ENCODE measurements at regions not wholly inside any gene's neighbourhood (a gene's known extent, or its start where the extent isn't known, plus 50 kb on each side); places are given as distances from the start of the nearest gene placed in this dataset.

DNA sequence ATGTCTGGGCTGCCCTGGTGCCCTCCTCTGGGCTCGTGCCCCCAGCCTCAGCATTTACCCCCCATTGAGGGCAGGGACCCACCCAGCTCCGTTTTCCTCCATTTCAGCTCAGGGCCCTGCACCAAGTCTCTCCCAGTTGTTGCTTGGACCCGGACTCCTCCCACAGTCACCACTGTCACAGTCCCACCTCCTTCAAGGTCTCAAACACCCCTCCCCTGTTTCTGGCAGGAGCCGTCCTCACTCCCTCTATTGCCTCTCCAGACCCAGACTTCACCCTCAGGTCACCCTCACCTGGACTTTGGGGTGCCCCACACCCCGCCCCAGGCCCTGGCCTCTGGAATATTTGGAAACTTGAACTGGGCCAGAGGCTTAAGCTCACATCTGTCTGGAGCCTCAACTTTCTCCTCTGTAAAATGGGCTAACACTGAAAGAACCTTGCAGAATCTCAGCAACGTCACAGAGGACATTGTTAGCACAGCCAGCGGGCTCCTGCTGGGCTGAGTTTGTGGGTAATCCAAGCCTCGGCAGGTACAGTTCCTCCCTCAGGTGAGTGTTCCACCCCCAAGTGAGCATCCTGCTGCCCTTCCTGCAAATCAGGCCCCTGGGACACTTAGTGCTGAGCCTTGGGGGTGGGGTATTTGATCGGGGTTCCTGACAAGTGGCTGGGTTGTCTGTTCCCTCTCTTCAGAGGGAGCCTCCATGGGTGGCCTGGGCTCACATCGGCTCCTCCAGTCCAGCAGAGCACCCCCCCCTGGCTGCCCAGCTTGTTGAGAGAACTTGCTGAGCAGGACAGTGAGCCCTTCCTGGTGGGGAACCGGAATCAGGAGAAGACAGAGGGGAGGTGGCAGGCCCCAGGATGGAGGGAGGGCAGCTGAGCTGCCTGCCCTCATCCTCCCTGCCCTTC, 130.1 kb downstream of the C9orf50 start:
- intact Hi-C loops (cut with DNase I), result no loop called here
- DNase-seq (peak in 1 of 3 donors; percentile 49), ATAC-seq (no peak)
- Histone ChIP-seq H3K27ac (peak overlapping the region; percentile 96 to 99 (median 99)), H3K36me3 (no peaks in the 10 kb centered on the region), H3K9me3 (no peaks in the 10 kb centered on the region), H3K4me1 (peaks cover 3 to 64% (median 27%) of the 10 kb centered on the region in 4 donors), H3K4me3 (peak overlapping the region; percentile 50 to 64 (median 61)), H3K27me3 (no peaks in the 10 kb centered on the region)
- peak; percentile 38 for TF ChIP-seq POLR2A (IDR thresholded peaks at IDR 0.05)
- TF ChIP-seq, protein P1, sequence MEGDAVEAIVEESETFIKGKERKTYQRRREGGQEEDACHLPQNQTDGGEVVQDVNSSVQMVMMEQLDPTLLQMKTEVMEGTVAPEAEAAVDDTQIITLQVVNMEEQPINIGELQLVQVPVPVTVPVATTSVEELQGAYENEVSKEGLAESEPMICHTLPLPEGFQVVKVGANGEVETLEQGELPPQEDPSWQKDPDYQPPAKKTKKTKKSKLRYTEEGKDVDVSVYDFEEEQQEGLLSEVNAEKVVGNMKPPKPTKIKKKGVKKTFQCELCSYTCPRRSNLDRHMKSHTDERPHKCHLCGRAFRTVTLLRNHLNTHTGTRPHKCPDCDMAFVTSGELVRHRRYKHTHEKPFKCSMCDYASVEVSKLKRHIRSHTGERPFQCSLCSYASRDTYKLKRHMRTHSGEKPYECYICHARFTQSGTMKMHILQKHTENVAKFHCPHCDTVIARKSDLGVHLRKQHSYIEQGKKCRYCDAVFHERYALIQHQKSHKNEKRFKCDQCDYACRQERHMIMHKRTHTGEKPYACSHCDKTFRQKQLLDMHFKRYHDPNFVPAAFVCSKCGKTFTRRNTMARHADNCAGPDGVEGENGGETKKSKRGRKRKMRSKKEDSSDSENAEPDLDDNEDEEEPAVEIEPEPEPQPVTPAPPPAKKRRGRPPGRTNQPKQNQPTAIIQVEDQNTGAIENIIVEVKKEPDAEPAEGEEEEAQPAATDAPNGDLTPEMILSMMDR (IDR thresholded peaks at IDR 0.05), result no peak
- WGBS (ENCODE audit: insufficient coverage, low coverage, low lambda C conversion rate, missing lambda C conversion rate), result 31% methylated on average over 8 of the region's 11 CpGs

DNA sequence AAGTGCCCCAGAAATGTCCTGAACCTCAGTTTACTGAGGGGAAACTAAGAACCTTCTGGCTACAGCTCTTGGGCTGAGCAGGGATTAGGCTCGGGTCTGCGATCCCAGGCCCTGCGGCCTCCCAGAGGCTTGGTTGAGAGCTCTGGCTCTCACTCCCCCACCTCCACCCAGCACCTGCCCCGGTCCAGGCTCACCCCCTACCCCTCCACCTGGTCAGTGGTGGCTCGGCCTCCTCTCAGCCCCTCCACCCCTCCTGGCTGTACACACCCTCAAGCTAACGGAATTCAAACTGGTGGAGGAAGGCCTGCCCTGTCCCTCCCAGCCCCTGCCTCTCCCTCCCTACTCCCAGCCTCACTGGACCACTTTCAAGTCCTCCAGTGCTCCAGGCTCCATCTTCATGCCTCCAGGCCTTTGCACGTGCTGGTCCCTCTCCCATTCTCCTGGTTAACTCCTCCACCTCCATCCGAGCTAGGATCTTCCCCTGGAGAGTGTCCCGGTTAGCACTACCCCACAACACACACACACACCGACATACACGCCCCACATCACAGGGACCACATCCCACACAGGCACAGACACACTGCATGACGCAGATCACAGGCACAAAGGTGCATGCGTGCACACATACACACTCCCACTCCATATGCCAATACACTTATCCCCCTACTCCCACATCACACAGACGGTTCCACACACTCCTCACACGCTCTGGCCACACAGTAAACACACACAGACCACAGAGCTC, 130.9 kb downstream of the C9orf50 start:
- 8% methylated on average over 10 of the region's 15 CpGs for WGBS (ENCODE audit: insufficient coverage, low coverage, low lambda C conversion rate, missing lambda C conversion rate)
- H3K27me3 ChIP-seq, result no peaks in the 10 kb centered on the region
- H3K27ac ChIP-seq, result peak overlapping the region; percentile 96 to 99 (median 99)
- peak in 2 of 3 donors; percentile 60 to 62 for DNase-seq
- ATAC-seq, result peak in 1 of 4 donors; percentile 3
- H3K4me3 ChIP-seq, result peak overlapping the region; percentile 50 to 64 (median 61)
- H3K36me3 ChIP-seq, result no peaks in the 10 kb centered on the region
- peaks cover 3 to 57% (median 26%) of the 10 kb centered on the region in 4 donors for H3K4me1 ChIP-seq
- intact Hi-C loops (cut with DNase I), result loop anchor here (5.0 to 10.0 kb wide), 3 partner anchors 155 to 315 kb away; partner anchors contain the start of gene IER5L (in 2 of the 2)
- no peaks in the 10 kb centered on the region for H3K9me3 ChIP-seq
- peak; percentile 59 for TF ChIP-seq POLR2A (IDR thresholded peaks at IDR 0.05)
- TF ChIP-seq, protein P1 (IDR thresholded peaks at IDR 0.05), result no peak

DNA sequence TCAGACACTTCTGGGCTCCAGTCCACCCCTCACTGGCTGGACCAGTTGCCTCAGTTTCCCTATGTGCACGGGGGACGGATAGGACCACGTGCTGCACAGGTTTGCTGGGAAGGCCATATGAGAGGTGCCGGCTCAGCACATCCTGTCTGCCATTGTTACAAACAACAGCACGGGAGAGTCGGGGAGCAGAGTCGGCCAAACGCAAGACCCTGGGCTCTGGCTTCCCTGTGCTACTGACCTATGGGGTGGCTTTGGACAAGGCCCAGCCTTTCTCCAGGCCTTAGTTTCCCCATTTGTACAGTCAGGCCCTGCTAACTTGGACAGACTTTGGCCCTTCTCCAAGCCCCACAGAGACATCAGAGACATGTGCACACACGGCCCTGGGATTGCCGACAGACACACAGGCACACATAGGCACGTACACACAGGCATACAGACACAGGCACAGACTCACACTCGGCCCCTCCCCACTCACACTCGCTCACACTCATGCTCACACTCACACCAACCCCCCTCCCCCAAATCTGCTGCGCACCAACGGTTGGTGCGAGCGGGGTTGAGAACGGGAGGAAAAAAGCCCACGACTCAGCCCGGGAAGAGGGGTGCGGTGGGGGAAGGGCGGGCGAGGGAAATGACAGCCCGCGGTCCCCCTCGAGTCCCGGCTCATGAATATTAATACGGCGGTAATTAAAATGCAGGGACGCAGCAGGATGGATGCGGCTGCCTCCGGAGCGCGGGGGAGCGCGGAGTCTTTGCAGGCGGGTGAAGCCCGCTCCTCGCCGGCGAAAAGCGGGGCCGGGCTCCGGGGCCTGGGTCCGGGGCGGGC, 133.0 kb downstream of the C9orf50 start:
- Histone ChIP-seq H3K27me3 (no peaks in the 10 kb centered on the region), H3K36me3 (no peaks in the 10 kb centered on the region), H3K4me1 (peaks cover 5 to 59% (median 33%) of the 10 kb centered on the region in 4 donors), H3K4me3 (peak overlapping the region; percentile 20 to 64 (median 61)), H3K9me3 (no peaks in the 10 kb centered on the region), H3K27ac (peak overlapping the region; percentile 96 to 99 (median 99))
- 3% methylated on average over 12 of the region's 46 CpGs for WGBS (ENCODE audit: insufficient coverage, low coverage, low lambda C conversion rate, missing lambda C conversion rate)
- TF ChIP-seq, protein P1 (IDR thresholded peaks at IDR 0.05), result no peak
- no peak for TF ChIP-seq POLR2A (IDR thresholded peaks at IDR 0.05)
- ATAC-seq (peak in 3 of 4 donors; percentile 4 to 11 (median 7)), DNase-seq (peak in 2 of 3 donors; percentile 68 to 76)
- intact Hi-C loops (cut with DNase I), result loop anchor here (5.0 to 10.0 kb wide), 3 partner anchors 153 to 313 kb away; partner anchors contain the start of gene IER5L (in 2 of the 2)
